Cerebellar cortex (tissue), 1 donor: ENCODE measurements at regions not wholly inside any gene's neighbourhood (a gene's known extent, or its start where the extent isn't known, plus 50 kb on each side); places are given as distances from the start of the nearest gene placed in this dataset.
A peak's percentile ranks its signal among the peaks of the same experiment; 100 is the strongest.
"Not testable (repeated sequence)": the region's sequence is repeated elsewhere in the genome, so short reads cannot be mapped to it uniquely, and the experiment has no call there.

Source experiments
- DNase-seq: peaks from one replicate; pipeline ENCODE4 v3.0.0-alpha.2; 2015; ENCODE audit warnings: low spot score

GRCh38 chr15:31597466-31597865 is 270.8 kb downstream of the KLF13 start:
- no peak for DNase-seq

DNA sequence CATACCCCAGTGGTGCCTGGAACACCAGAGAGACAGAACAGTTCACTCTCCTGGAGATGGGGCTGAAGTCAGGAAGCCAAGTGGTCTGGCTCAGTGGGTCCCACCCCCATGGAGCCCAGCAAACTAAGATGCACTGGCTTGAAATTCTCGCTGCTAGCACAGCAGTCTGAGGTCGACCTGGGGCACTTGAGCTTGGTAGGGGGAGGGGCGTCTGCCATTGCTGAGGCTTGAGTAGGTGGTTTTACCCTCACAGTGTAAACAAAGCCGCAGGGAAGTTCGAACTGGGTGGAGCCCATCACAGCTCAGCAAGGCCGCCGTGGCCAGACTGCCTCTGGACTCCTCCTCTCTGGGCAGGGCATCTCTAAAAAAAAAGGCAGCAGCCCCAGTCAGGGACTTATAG is 272.0 kb downstream of the KLF13 start:
- no peak for DNase-seq

GRCh38 chr15:31605467-31605931 is 278.9 kb downstream of the KLF13 start:
- peak; percentile 31 for DNase-seq

DNA sequence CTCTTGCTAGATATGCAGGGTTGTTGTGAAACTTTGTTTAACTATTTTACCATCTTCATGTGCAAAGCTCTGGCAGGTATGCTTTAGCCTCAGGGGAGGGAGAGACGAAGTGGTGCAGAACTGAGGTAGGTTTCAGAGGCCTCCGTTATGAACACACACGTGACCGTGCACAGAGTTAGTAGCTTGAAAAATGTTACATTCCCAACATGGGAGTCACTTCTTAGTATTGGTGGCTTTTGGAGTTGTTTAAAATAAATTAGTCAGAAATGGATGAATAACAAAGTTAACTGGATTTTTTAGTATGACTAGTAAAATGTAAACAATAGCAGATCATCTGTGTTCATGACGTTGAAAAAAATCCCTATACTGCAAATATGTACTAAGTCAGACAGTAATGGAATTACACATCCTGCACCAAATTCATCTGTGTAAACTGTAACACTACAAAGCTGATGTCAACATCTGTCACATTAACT is 279.6 kb downstream of the KLF13 start:
- no peak for DNase-seq

GRCh38 chr15:31606931-31607497 is 280.4 kb downstream of the KLF13 start:
- DNase-seq, result no peak

- DNase-seq, result no peak
Measured at GRCh38 chr15:31607656-31608055, 281.0 kb downstream of the KLF13 start.

DNA sequence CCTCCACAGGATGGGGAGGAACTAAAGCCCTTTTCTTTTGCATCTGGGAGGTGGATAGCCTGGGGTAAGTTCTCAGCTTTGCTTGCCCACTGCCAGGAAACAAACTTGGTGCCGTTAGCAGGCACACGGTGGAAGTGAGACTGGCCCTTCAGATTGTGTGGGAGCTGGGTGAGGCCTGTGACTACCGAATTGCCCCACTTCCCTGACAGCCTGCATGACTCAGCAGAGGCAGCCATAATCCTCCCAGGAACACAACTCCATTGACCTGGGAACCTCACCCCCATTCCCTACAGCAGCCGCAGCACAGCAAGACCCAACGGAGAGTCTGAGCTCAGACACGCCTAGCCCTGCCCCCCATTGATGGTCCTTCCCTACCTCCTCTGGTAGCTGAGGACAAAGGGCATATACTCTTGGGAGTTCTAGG is 282.6 kb downstream of the KLF13 start:
- no peak for DNase-seq

- no peak for DNase-seq
Measured at GRCh38 chr15:31609906-31610305, 283.3 kb downstream of the KLF13 start.

DNA sequence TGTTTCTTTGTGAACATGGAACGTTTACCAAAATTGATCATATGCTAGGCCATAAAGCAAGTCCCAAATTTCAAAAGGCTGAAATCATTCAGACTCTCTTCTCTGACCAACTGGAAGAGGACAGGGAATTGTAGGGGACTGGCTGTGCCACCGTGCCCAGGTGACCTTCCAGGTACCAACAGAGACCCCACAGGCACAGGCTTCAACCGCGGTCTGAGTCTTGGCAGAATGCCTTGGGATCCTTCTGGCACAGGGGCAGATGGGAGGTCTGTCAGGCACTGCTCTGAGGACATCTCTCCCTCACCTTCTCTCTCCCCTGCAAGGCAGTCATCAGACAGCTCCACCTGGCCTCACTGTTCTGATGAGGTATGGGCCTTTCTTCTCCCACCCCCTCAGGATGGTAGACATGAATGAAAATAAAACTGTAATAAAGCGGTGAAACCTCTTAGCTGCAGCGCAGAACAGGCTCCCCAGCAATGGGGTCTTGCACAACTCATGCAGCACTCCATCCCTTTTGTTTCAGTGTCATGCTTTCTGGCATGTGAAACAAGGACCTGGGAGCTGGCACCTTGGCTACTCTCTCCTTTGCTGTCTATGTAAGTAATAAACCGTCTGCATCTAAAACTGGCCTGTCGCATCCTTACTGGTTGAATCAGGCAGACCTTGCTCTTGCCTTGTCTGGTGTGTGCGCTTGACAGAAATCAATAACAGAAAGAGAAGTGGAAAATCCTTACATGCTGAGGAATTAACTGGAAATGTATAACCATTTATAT is 289.2 kb downstream of the KLF13 start:
- DNase-seq, result peak; percentile 69

- not testable (repeated sequence) for DNase-seq
Measured at GRCh38 chr15:31623297-31623696, 296.7 kb downstream of the KLF13 start.

GRCh38 chr15:31624115-31624514 is 297.5 kb downstream of the KLF13 start:
- not testable (repeated sequence) for DNase-seq

GRCh38 chr15:31635715-31636114 is 309.1 kb downstream of the KLF13 start:
- DNase-seq, result not testable (repeated sequence)

DNA sequence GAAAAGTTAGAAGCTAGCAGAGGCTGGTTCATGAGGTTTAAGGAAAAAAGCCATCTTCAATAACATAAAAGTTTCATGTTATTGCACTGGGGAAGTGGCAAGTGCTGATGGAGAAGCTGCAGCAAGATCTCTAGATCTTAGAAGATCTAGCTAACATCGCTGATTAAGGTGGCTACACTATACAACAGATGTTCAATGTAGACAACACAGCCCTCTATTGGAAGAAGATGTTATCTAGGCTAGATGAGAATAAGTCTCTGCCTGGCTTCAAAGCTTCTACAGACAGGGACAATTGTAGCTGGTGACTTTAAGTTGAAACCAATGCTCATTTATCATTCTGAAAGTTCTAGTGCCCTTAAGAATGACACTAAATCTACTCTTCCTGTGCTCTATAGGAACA is 310.3 kb downstream of the KLF13 start:
- DNase-seq, result not testable (repeated sequence)

- DNase-seq, result not testable (repeated sequence)
Measured at GRCh38 chr15:31643955-31644354, 317.3 kb downstream of the KLF13 start.

GRCh38 chr15:31644761-31645160 is 318.1 kb downstream of the KLF13 start:
- not testable (repeated sequence) for DNase-seq

DNA sequence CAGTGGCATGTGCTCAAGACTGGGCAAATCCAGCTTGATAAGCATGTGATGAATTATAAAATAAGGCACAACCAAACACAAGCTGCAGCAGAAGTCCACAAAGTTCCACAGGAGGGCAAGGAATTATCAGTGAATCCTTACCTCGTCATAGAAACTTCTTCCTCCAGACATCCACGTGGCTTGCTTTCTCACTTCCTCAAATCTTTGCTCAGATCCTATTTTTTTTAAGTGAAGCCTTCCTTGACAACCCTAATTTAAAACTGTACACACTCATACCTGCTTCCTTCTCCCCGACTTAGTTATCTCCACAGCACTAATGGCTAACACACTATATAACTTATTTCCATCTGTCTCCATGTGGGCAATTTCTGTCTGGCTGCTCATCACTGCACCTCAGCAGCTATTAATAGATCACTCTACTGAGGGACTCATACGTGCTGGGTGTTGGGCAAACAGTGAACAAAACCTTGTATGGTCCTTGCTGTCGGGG is 320.7 kb downstream of the KLF13 start:
- not testable (repeated sequence) for DNase-seq

DNA sequence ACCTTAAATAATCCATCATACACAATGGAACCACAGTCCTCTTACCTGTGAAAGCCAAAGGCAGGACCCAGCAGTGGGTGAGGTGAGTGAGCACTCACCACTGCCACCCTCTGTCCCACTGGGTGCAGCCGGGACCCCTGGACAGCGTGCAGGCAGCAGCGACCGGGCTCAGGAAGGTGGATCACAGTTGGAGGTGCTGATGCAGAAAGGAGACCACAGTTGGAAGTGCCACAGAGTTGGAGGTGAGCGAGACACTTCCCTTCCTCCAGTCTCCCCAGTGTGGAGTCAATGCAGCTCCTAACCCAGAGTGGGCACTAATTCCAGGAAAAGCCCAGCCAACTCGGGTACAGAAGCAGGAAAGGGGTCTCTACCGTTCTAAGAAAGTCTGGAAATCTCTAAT is 323.0 kb downstream of the KLF13 start:
- not testable (repeated sequence) for DNase-seq

GRCh38 chr15:31650055-31650701 is 323.5 kb downstream of the KLF13 start:
- DNase-seq, result not testable (repeated sequence)

DNA sequence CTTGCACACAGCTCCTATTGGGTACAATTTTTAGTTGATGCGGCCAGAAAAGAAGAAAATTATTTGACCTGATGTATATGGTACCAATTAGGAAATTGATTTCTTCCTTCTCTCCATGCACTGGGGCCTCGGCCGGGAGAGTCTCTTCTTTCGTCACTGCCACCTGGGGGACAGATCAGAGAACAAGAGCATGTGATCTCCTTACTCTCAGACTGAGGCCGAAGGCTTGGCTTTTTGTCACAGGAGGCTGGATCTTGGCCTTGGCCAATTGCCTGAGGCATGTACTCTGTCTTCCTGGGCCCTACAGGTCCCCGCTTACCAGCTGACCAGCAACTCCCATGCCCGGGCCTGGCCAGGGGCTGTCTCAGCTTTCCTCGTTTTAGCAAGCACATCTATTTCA is 330.3 kb downstream of the KLF13 start:
- peak; percentile 25 for DNase-seq

DNA sequence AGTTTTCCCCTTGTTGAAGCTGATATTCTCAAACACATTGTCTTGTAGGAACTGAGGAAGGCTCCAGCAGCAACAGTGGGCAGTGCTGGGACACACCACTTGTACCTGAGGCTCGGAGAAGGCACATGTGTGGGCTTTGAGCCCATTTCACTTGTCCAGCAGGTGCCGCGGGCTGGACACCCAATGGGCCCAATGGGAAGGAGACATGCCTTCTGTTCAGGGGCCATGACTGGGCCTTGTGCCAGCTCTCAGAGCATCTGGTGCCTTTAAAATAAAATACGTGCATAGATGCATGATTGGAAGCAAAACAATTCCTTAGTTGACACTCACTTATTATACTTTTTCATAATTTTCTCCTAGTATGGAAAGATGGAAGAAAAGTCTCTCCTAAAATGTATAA is 334.2 kb downstream of the KLF13 start:
- DNase-seq, result peak; percentile 32

DNA sequence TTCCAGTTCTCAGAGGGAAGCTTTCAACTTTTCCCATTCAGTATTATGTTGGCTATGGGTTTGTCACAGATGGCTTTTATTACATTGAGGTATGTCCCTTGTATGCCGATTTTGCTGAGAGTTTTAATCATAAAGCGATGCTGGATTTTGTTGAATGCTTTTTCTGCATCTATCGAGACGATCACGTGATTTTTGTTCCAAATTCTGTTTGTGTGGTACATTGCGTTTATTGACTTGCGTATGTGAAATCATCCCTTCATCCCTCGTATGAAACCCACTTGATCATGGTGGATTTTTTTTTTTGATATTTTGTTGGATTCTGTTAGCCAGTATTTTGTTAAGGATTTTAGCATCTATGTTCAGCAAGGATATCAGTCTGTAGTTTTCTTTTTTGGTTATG is 339.1 kb downstream of the KLF13 start:
- DNase-seq, result not testable (repeated sequence)

GRCh38 chr15:31669158-31669908 is 342.7 kb downstream of the KLF13 start:
- not testable (repeated sequence) for DNase-seq
